GM19035 (cell line): ENCODE measurements at regions not wholly inside any gene's neighbourhood (a gene's known extent, or its start where the extent isn't known, plus 50 kb on each side); places are given as distances from the start of the nearest gene placed in this dataset.
"Not testable (repeated sequence)": the region's sequence is repeated elsewhere in the genome, so short reads cannot be mapped to it uniquely, and the experiment has no call there.

Source experiments
- ATAC-seq: cut with Tn5 transposase; IDR thresholded peaks from one replicate; pipeline ENCODE4 v1.9.1; 2021; ENCODE audit not compliant: unreplicated experiment

DNA sequence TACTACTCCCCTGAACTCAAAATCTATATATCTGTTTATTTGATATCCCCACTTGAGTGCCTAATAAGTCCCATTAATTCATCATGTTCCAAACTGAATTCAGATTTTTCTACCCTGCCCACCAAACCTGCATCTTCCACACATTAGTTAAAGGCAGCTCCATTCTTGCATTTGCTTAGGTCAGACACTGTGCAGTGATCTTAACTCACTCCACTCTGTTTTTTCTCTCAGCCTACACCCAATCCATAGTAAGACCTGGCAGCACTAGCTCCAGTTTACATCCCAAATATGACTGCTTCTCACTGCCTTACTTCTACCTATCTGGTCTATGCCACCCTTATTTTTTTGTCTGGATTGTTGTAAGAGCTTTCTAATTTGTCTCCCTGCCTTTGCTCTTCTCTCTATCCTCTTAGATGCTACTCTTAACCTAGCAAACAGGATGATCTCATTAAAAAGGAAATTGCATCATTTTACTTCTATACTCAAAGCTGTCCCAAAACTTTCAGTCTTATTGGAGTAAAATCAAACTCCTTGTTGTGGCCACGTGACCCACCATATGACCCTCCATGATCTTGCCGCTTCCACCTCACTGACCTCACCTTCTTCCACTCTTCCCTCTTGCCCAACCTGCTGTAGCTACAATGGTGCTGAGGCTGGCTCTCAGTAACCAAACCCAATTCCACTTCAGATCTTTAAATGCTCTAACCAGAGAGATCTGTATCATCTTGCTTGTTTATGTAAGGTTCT is 274.9 kb upstream of the FANCL start:
- ATAC-seq, result no peak

- peak; percentile 77 for ATAC-seq
These were observed 273.1 kb upstream of the FANCL start for GRCh38 chr2:58514252-58514651.

GRCh38 chr2:58512878-58513277 is 271.8 kb upstream of the FANCL start:
- ATAC-seq, result no peak

- ATAC-seq, result no peak
These were observed 266.9 kb upstream of the FANCL start for GRCh38 chr2:58508006-58508405.

- no peak for ATAC-seq
These were observed 262.8 kb upstream of the FANCL start for GRCh38 chr2:58503918-58504317.

DNA sequence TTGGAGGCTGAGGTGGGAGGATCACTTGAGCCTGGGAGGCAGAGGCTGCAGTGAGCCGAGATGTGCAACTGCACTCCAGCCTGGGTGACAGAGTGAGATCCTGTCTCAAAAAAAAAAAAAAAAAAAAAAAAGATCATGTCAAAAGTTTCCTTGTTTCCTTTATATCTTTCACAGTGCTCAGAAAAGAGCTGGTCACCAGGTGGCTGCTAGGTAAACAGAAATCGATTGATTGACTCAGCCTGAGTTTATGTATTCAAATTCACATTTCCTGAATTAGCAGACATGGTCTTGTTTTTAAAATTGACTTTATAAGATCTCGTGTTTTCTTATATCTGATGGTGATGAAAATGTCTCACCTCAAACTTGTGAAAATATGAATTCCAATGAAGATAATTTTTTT is 261.8 kb upstream of the FANCL start:
- ATAC-seq, result no peak

DNA sequence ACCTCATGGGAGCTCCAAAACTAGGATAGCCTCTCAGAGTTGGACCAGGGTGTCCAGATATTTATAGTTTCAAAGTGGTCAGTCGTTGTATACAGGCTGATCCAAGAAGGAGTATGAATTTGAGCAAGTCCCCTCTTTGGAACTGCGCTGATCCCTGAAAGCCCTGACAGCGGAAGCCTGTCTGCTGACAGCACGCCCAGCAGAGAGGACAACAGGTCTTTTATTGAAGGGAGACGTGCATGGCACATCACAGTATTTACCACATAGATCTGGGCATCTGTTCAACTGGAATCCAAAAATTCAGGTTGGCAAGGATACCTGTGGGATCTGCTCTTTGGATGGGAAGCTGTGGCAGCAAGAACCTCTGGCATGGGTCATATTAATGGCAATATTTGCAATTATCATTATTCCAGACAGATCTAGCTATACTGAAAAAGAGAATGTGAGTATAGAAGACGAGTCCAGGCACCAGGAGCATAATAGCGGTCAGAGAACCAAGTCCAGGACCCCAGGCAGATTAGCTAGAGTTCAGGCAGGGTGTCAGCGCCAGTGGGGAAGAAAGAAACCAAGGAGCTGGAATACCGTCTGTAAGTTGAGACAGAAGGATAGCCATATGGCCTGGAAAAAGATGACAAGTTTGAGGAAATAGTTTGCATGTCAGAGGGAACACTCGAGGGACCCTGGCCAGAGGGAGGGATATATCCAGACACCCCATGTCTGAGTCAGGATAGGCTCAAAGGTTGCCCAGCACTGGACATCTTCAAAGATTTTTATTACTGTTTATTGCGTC is 260.4 kb upstream of the FANCL start:
- ATAC-seq, result no peak

- no peak for ATAC-seq
These were observed 256.0 kb upstream of the FANCL start for GRCh38 chr2:58497168-58497567.

DNA sequence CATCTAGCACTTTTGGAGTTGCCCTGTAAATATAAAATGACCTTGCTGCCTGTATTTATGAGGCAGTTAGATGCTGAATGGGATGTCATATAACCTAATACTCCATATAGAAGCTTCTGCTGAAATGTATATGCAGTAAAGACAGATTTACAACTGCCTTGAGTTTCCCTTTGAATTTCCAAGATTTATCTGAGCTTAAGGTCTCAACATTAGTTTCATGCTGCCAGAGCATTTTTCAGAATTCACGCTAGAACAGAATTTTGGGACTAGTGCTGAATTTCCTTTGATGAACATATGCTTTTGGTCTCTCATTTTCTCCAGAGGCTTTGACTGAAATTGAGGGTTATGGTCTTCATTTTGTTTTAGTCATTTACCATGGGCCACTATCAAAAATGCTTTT is 254.7 kb upstream of the FANCL start:
- ATAC-seq, result no peak

- no peak for ATAC-seq
These were observed 253.0 kb upstream of the FANCL start for GRCh38 chr2:58494071-58494501.

GRCh38 chr2:58484629-58485028 is 243.5 kb upstream of the FANCL start:
- no peak for ATAC-seq

DNA sequence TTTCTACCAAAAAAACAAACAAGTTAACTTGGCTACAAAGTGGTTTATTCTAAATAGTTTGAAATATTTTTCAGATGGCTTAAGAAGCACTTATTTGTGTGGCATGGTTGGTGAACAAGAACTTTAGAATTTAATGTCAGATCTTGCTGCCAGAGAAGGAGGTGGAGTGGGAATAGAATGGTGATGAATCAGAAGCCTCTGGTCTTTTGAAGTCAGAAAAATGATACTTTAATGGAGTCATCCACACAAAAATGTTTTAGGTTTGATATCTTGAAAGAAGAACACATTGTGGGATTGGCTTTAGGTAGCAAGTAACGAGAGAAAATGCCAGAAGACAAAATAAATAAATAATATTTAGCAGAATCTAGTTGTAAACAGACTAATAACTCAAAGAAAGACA is 243.1 kb upstream of the FANCL start:
- ATAC-seq, result no peak

- no peak for ATAC-seq
These were observed 242.2 kb upstream of the FANCL start for GRCh38 chr2:58483307-58483706.

GRCh38 chr2:58481670-58482069 is 240.5 kb upstream of the FANCL start:
- no peak for ATAC-seq

GRCh38 chr2:58480141-58480540 is 239.0 kb upstream of the FANCL start:
- no peak for ATAC-seq

GRCh38 chr2:58479535-58480140 is 238.5 kb upstream of the FANCL start:
- no peak for ATAC-seq

- no peak for ATAC-seq
These were observed 235.4 kb upstream of the FANCL start for GRCh38 chr2:58476556-58476955.

DNA sequence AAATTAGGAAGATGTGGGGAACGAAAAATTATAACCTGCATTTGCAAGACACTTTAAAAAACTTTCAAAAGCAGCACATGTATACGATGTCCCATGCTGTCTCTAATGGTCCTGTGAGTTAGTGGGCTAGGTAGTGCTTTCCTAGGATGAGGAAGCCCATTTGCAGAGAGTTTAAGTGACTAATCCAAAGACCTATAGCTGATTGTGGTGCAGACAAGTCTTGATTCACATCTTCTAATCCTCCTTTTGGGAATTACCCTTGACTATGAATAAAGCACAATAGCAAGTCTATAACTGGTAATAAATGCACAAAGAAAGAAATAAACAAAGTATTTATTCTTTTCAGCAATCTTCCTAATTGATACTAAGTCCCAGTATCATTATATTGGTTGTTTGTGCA is 234.6 kb upstream of the FANCL start:
- no peak for ATAC-seq

DNA sequence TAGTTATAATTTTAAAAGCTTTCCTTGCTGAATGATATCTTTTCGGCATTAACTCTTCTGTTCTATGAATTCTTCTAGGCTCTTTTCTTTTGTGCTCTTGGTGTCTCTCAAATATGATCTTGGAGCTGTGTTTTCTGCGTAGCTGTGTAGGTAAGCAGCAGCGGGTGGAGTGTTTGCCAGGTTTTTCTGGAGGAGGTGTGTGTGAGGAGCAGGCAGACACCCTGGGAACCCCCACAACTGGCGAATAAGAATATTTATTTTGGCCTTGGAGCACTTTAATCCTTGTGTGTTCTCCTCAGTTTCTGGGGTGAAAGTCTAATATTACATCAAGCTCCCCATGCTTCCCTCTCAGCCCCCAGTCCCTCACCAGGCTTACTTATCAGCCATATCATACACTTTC is 232.0 kb upstream of the FANCL start:
- no peak for ATAC-seq

GRCh38 chr2:58466804-58467203 is 225.7 kb upstream of the FANCL start:
- ATAC-seq, result peak; percentile 74

DNA sequence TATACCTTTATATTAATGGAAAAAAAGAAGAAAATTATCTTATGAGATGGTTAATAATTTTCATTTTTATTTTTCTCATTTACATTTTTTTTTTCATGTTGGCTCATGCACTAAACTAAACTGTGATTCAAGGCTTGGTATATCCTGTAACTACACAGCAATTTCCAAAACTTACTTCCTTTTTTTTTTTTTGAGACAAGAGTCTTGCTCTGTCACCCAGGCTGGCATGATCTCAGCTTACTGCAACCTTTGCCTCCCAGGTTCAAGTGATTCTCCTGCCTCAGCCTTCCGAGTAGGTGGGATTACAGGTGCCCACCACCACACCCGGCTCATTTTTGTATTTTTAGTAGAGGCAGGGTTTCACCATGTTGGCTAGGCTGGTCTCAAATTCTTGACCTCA is 224.9 kb upstream of the FANCL start:
- not testable (repeated sequence) for ATAC-seq

DNA sequence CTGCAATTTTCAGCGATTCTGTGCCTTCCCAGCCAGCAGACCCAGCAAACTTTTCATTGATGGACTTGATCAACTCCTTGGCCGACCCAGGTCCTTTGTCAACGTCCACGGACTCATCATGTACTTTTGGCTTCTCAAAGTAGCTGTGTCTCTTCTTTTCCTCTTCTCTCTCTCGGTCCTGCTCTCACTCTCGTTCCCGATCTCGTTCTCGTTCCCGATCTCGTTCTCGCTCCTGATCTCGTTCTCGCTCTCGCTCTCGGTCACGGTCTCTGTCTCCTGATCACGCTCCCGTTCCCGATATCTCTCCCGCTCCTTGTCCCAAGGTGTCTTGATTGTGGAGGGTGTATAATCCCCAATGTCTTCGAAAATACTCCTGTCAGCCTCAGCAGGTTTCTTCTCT is 219.5 kb upstream of the FANCL start:
- no peak for ATAC-seq
